Bone marrow (tissue), 2 donors: ENCODE measurements at regions not wholly inside any gene's neighbourhood (a gene's known extent, or its start where the extent isn't known, plus 50 kb on each side); places are given as distances from the start of the nearest gene placed in this dataset.

ENCODE experiments used
- DNase-seq, 2 donors: peaks; one replicate each; lab custom pipeline; 2025; lab: John Stamatoyannopoulos, UW

- DNase-seq = no peak
Measured at GRCh38 chr2:138440759-138441158, 60.8 kb upstream of the SPOPL start.

- DNase-seq = no peak
Measured at GRCh38 chr2:138441916-138442315, 59.7 kb upstream of the SPOPL start.

- no peak for DNase-seq
Measured at GRCh38 chr2:138444411-138444810, 57.2 kb upstream of the SPOPL start.

- no peak for DNase-seq
Measured at GRCh38 chr2:138445227-138445626, 56.3 kb upstream of the SPOPL start.

DNA sequence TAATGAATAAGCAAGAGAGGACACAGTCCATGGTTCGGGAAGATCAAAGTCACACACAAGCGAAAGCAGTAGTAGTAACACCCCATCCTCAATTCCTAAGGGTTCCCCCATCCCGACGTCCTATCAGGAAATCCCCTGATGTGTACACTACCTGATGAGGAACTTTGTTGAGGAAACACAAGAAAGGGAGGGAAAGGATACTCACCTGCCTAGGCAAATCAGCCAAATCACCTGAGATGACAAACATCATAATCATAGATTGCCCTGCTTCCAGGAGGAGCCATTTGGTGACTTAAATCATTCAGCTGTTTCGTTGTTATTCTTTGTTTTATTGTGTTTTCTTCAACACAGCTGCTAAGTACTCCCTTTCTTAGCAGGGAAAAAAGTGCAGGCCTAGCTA lies 55.5 kb upstream of the SPOPL start:
- DNase-seq = no peak

- no peak for DNase-seq
Measured at GRCh38 chr2:138447889-138448570, 53.5 kb upstream of the SPOPL start.
